H1 (cell line): ENCODE measurements at regions not wholly inside any gene's neighbourhood (a gene's known extent, or its start where the extent isn't known, plus 50 kb on each side); places are given as distances from the start of the nearest gene placed in this dataset.

ENCODE experiments used
- CTCF ChIA-PET: fragments of 300-600 bp; sonication (Branson Sonifier 250); formaldehyde crosslinking; loops from one replicate; lab custom pipeline; 2021; ENCODE audit not compliant: partially characterized antibody; lab: Charles Lee
- POLR2A ChIA-PET: fragments of 300-600 bp; sonication (Branson Sonifier 250); formaldehyde crosslinking; loops from one replicate; lab custom pipeline; 2021; ENCODE audit warnings: inconsistent platforms; ENCODE audit not compliant: partially characterized antibody; lab: Charles Lee
- DNase-seq, 2 experiments: peaks; one replicate each; pipeline versions ENCODE4 v3.0.0 to v3.0.0-alpha.2; 2010 to 2022; ENCODE audit warnings: low spot score in 2 of 2, low read depth in 1 of 2, mixed read lengths in 1 of 2
- FAIRE-seq: peaks from 2 replicates; lab custom pipeline; 2011; peaks lifted over from hg19 to GRCh38; lab: Jason Lieb, UNC
- H2AFZ ChIP-seq: 2 replicates; pipeline ENCODE4 v1.8.1; 2012; ENCODE audit warnings: low read length, inconsistent platforms
- H2AK5ac ChIP-seq: 2 replicates; pipeline ENCODE4 v1.6.1; 2013; ENCODE audit warnings: low read depth, low read length
- H2BK120ac ChIP-seq: replicated peaks from 2 replicates; pipeline ENCODE3; 2013; ENCODE audit warnings: low read depth, low read length, inconsistent platforms
- H2BK12ac ChIP-seq: 2 replicates; pipeline ENCODE4 v1.6.1; 2013; ENCODE audit warnings: low read depth, low read length
- H2BK15ac ChIP-seq: 2 replicates; pipeline ENCODE4 v1.6.1; 2013; ENCODE audit warnings: low read length
- H2BK20ac ChIP-seq: 2 replicates; pipeline ENCODE4 v1.6.1; 2013; ENCODE audit warnings: low read length
- H2BK5ac ChIP-seq: 2 replicates; pipeline ENCODE4 v1.6.1; 2013; ENCODE audit warnings: low read depth, low read length
- H3K14ac ChIP-seq: 2 replicates; pipeline ENCODE4 v1.6.1; 2013; ENCODE audit warnings: inconsistent platforms; ENCODE audit not compliant: insufficient read length
- H3K18ac ChIP-seq: 2 replicates; pipeline ENCODE4 v1.6.1; 2013; ENCODE audit warnings: low read length; ENCODE audit errors: extremely low read depth
- H3K23ac ChIP-seq: 2 replicates; pipeline ENCODE4 v1.6.1; 2013; ENCODE audit warnings: inconsistent platforms; ENCODE audit not compliant: insufficient read length
- H3K23me2 ChIP-seq: 2 replicates; pipeline ENCODE4 v1.6.1; 2013; ENCODE audit warnings: low read depth, low read length
- H3K27ac ChIP-seq: 2 replicates; pipeline ENCODE4 v1.6.1; 2011; ENCODE audit warnings: low read depth, low read length, inconsistent platforms
- H3K27me3 ChIP-seq, 4 experiments: replicated peaks in 1 of 4; 1 replicate in 1 of 4; 2 replicates in 3 of 4; pipeline versions ENCODE4 v1.6.1 to v1.8.1; 2011 to 2013; ENCODE audit warnings: low read length in 3 of 4, mild to moderate bottlenecking in 3 of 4, inconsistent platforms in 2 of 4, mixed read lengths in 2 of 4, moderate library complexity in 1 of 4; ENCODE audit not compliant: control insufficient read depth in 3 of 4, insufficient read depth in 3 of 4; ENCODE audit errors: extremely low read depth in 1 of 4
- H3K36me3 ChIP-seq, 4 experiments: 2 replicates each; pipeline versions ENCODE4 v1.6.1 to v1.8.1; 2011 to 2013; ENCODE audit warnings: mild to moderate bottlenecking in 4 of 4, low read length in 3 of 4, moderate library complexity in 2 of 4, control low read depth in 1 of 4, inconsistent platforms in 1 of 4; ENCODE audit not compliant: insufficient read depth in 4 of 4, control insufficient read depth in 2 of 4
- H3K4ac ChIP-seq: replicated peaks from 2 replicates; pipeline ENCODE3; 2013; ENCODE audit warnings: low read length, low read depth, mixed read lengths, inconsistent platforms; ENCODE audit not compliant: insufficient read length
- H3K4me1 ChIP-seq, 4 experiments: replicated peaks in 1 of 4; 1 replicate in 1 of 4; 2 replicates in 3 of 4; pipeline versions ENCODE4 v1.6.1 to v1.8.1; 2011 to 2013; ENCODE audit warnings: low read length in 3 of 4, inconsistent platforms in 2 of 4, mixed read lengths in 1 of 4; ENCODE audit not compliant: insufficient read depth in 4 of 4, control insufficient read depth in 3 of 4
- H3K4me2 ChIP-seq, 2 experiments: 2 replicates each; pipeline versions ENCODE4 v1.6.1 to v1.8.1; 2011 to 2013; ENCODE audit warnings: low read depth in 2 of 2, low read length in 2 of 2, control low read depth in 1 of 2, inconsistent platforms in 1 of 2, mild to moderate bottlenecking in 1 of 2; ENCODE audit not compliant: insufficient read depth in 1 of 2
- H3K4me3 ChIP-seq, 4 experiments: fragments of 200-600, 300-600 bp in 1 of 4; sonication (generic), shearing (Covaris generic), sonication (Bioruptor Twin) in 1 of 4; 2 replicates each; pipeline versions ENCODE4 v1.5.1 to v1.8.1; 2011 to 2016; ENCODE audit warnings: low read length in 4 of 4, low read depth in 3 of 4, control low read depth in 2 of 4, inconsistent platforms in 2 of 4, mild to moderate bottlenecking in 2 of 4, mixed read lengths in 1 of 4, moderate library complexity in 1 of 4; ENCODE audit not compliant: insufficient read depth in 2 of 4; ENCODE audit errors: extremely low read depth in 1 of 4
- H3K56ac ChIP-seq: replicated peaks from 2 replicates; pipeline ENCODE3; 2013; ENCODE audit warnings: low read depth, mild to moderate bottlenecking, mixed read lengths, low read length, inconsistent platforms; ENCODE audit not compliant: insufficient read length
- H3K79me1 ChIP-seq: 2 replicates; pipeline ENCODE4 v1.6.1; 2013; ENCODE audit warnings: low read depth, low read length, control low read depth
- H3K79me2 ChIP-seq, 2 experiments: 2 replicates each; pipeline versions ENCODE4 v1.6.1 to v1.8.1; 2012 to 2013; ENCODE audit warnings: low read length in 2 of 2, mild to moderate bottlenecking in 2 of 2, inconsistent platforms in 1 of 2; ENCODE audit not compliant: insufficient read depth in 2 of 2, control insufficient read depth in 1 of 2
- H3K9ac ChIP-seq, 4 experiments: replicated peaks in 1 of 4; 1 replicate in 1 of 4; 2 replicates in 3 of 4; pipeline versions ENCODE4 v1.6.1 to v1.8.1; 2011 to 2013; ENCODE audit warnings: low read depth in 3 of 4, low read length in 3 of 4, control low read depth in 2 of 4, mild to moderate bottlenecking in 2 of 4, moderate library complexity in 2 of 4, inconsistent platforms in 1 of 4; ENCODE audit errors: extremely low read depth in 1 of 4
- H3K9me3 ChIP-seq, 2 experiments: 2 replicates each; pipeline versions ENCODE4 v1.6.1 to v1.8.1; 2012 to 2013; ENCODE audit warnings: mild to moderate bottlenecking in 2 of 2, moderate library complexity in 2 of 2, control low read depth in 1 of 2, inconsistent platforms in 1 of 2, low read depth in 1 of 2, low read length in 1 of 2, mixed read lengths in 1 of 2; ENCODE audit not compliant: insufficient read depth in 2 of 2
- H4K20me1 ChIP-seq, 2 experiments: replicated peaks in 1 of 2; 2 replicates each; pipeline versions ENCODE3 to v1.8.1; 2011 to 2013; ENCODE audit warnings: inconsistent platforms in 2 of 2, low read length in 2 of 2, mild to moderate bottlenecking in 1 of 2; ENCODE audit not compliant: insufficient read depth in 2 of 2, control insufficient read depth in 1 of 2
- H4K5ac ChIP-seq: 2 replicates; pipeline ENCODE4 v1.6.1; 2013; ENCODE audit warnings: low read length, low read depth, mixed read lengths, inconsistent platforms; ENCODE audit not compliant: insufficient read length
- H4K8ac ChIP-seq: 2 replicates; pipeline ENCODE4 v1.8.0; 2013; ENCODE audit warnings: mild to moderate bottlenecking, moderate library complexity, low read length, inconsistent platforms; ENCODE audit not compliant: insufficient read depth; ENCODE audit errors: extremely low read depth
- H4K91ac ChIP-seq: replicated peaks from 2 replicates; pipeline ENCODE3; 2013; ENCODE audit warnings: low read length, mixed read lengths, inconsistent platforms; ENCODE audit not compliant: insufficient read length
- ATF3 ChIP-seq: IDR thresholded peaks from 2 replicates; pipeline ENCODE4 v1.6.1; 2011; ENCODE audit warnings: low read depth, mild to moderate bottlenecking, low read length; ENCODE audit not compliant: insufficient read depth
- SIRT6 ChIP-seq: IDR thresholded peaks from one replicate; pipeline ENCODE4 v1.7.1; 2012; ENCODE audit warnings: low read length, inconsistent platforms
- WGBS, 2 experiments: shearing (Covaris generic) in 1 of 2; methylation state at CpG; one replicate each; pipeline versions ENCODE4 v1.1.6 to v1.1.7; 2013 to 2015; ENCODE audit warnings: low lambda C conversion rate in 2 of 2, mixed read lengths in 2 of 2, inconsistent platforms in 1 of 2, low coverage in 1 of 2, missing lambda C conversion rate in 1 of 2; ENCODE audit not compliant: insufficient replicate concordance in 2 of 2, insufficient coverage in 1 of 2, insufficient read length in 1 of 2; ENCODE audit errors: extremely low coverage in 1 of 2, missing lambda C conversion rate in 1 of 2; 5-methylcytosine and 5-hydroxymethylcytosine counted together

- H4K5ac ChIP-seq = no peak overlapping the region
- H4K20me1 ChIP-seq = no peaks in the 10 kb centered on the region
- H3K36me3 ChIP-seq = no peaks in the 10 kb centered on the region
- no peak overlapping the region for H2BK20ac ChIP-seq
- H3K14ac ChIP-seq = no peak overlapping the region
- no peak overlapping the region for H3K4me2 ChIP-seq
- no peak overlapping the region for H2BK120ac ChIP-seq
- no peak overlapping the region for H3K23ac ChIP-seq
- no peak overlapping the region for H3K27ac ChIP-seq
- no peak overlapping the region for H3K9ac ChIP-seq
- H3K56ac ChIP-seq = no peak overlapping the region
- peaks cover 11 to 15% of the 10 kb centered on the region in 2 experiments for H3K9me3 ChIP-seq
- H2AK5ac ChIP-seq = no peak overlapping the region
- DNase-seq = no peak
- H3K23me2 ChIP-seq = no peaks in the 10 kb centered on the region
- no peaks in the 10 kb centered on the region for H3K79me2 ChIP-seq
- 92% methylated on average over 4 of the region's 4 CpGs; no CpG with 5 or more reads in 1 of the 2 experiments for WGBS, 2 experiments
- TF ChIP-seq ATF3 = no peak
- no peak for TF ChIP-seq SIRT6
- TF ChIP-seq, all 59 proteins: peak for 0
- Histone ChIP-seq H3K4me3 (no peak overlapping the region), H3K79me1 (no peaks in the 10 kb centered on the region), H2BK15ac (no peak overlapping the region), H3K18ac (no peak overlapping the region), H3K4ac (no peak overlapping the region), H2BK5ac (no peak overlapping the region), H2AFZ (no peak overlapping the region), H2BK12ac (no peak overlapping the region), H3K4me1 (no peaks in the 10 kb centered on the region), H4K8ac (no peak overlapping the region), H3K27me3 (peaks cover 0 to 1% (median 0%) of the 10 kb centered on the region in 4 experiments; a peak in 1 of 7 replicates), H4K91ac (no peak overlapping the region)
- no peak for FAIRE-seq
- POLR2A ChIA-PET = no interaction called here
- CTCF ChIA-PET = no interaction called here
Measured at GRCh38 chr17:5952518-5952917, 117.7 kb upstream of the WSCD1 start.
